ENCODE measurements at regions not wholly inside any gene's neighbourhood (a gene's known extent, or its start where the extent isn't known, plus 50 kb on each side); places are given as distances from the start of the nearest gene placed in this dataset.
"Not testable (repeated sequence)": the region's sequence is repeated elsewhere in the genome, so short reads cannot be mapped to it uniquely, and the experiment has no call there.

DNA sequence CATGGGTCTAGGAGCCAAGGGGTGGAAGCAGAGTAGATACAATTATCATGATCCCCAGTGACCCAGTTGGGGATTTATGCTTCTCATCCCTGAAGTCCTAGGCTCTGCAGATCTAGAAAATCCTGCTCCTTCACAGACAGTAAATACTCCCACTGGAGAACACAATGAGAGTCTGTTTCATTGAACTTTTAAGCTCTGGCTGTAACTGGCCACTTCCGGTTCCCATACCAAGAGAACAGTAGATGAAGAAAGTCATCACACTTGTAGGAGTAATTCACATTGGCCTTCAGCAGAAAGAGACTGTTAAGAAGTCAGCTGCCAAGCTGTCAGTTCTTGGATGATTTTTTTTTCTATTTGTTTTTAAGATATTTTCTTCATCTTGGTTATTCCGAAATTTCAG, 597.1 kb downstream of the ACTL7B start:
- Histone ChIP-seq H3K4me3 (ENCODE audit: low read depth, low read length, poor library complexity, severe bottlenecking) (no peak overlapping the region), H3K9me3 (ENCODE audit: low read length) (no peaks in the 10 kb centered on the region), H4K20me1 (ENCODE audit: insufficient read depth, low read length) (no peaks in the 10 kb centered on the region), H3K4me1 (ENCODE audit: insufficient read depth, low read length, severe bottlenecking) (no peaks in the 10 kb centered on the region), H3K4me2 (ENCODE audit: low read length) (no peak overlapping the region), H3K27ac (ENCODE audit: low read depth, low read length, poor library complexity, severe bottlenecking) (no peak overlapping the region), H2AFZ (ENCODE audit: low read length) (no peak overlapping the region), H3K36me3 (ENCODE audit: insufficient read depth, low read length) (no peaks in the 10 kb centered on the region), H3K9ac (ENCODE audit: low read length) (no peak overlapping the region), H3K79me2 (ENCODE audit: insufficient read depth, low read length) (no peaks in the 10 kb centered on the region), H3K27me3 (ENCODE audit: insufficient read depth, low read length) (no peaks in the 10 kb centered on the region), H3K9me2 (ENCODE audit: low read depth, low read length) (no peaks in the 10 kb centered on the region), H3F3A (ENCODE audit: insufficient read depth, low read length) (no peaks in the 10 kb centered on the region)
- TF ChIP-seq, protein P1, sequence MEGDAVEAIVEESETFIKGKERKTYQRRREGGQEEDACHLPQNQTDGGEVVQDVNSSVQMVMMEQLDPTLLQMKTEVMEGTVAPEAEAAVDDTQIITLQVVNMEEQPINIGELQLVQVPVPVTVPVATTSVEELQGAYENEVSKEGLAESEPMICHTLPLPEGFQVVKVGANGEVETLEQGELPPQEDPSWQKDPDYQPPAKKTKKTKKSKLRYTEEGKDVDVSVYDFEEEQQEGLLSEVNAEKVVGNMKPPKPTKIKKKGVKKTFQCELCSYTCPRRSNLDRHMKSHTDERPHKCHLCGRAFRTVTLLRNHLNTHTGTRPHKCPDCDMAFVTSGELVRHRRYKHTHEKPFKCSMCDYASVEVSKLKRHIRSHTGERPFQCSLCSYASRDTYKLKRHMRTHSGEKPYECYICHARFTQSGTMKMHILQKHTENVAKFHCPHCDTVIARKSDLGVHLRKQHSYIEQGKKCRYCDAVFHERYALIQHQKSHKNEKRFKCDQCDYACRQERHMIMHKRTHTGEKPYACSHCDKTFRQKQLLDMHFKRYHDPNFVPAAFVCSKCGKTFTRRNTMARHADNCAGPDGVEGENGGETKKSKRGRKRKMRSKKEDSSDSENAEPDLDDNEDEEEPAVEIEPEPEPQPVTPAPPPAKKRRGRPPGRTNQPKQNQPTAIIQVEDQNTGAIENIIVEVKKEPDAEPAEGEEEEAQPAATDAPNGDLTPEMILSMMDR (IDR thresholded peaks at IDR 0.05; ENCODE audit: low read length): no peak
- no peak for TF ChIP-seq EZH2 (IDR thresholded peaks at IDR 0.05; ENCODE audit: borderline replicate concordance, low read length)

DNA sequence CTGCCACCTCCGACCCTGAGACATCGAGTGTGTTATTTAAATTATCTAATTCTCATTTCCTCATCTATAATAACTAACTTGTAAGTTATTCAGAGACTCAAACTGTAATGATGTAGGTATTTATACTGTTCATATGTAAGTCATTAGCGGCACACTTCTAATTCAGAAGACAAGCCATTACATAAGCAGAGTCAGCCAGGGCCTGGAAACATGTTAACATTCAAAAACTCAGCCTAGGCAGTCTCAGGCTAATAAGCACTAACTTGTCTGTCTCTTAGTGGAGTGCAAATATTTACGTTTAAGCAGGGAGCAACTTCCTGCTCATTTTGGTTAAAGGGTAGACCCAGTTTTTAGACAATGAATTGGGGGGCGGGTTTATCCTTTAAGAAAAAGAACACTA, 598.4 kb downstream of the ACTL7B start:
- no peaks in the 10 kb centered on the region for H4K20me1 ChIP-seq (ENCODE audit: insufficient read depth, low read length)
- H3K27me3 ChIP-seq (ENCODE audit: insufficient read depth, low read length): no peaks in the 10 kb centered on the region
- no peak overlapping the region for H3K27ac ChIP-seq (ENCODE audit: low read depth, low read length, poor library complexity, severe bottlenecking)
- no peaks in the 10 kb centered on the region for H3F3A ChIP-seq (ENCODE audit: insufficient read depth, low read length)
- H3K9me2 ChIP-seq (ENCODE audit: low read depth, low read length): no peaks in the 10 kb centered on the region
- H3K36me3 ChIP-seq (ENCODE audit: insufficient read depth, low read length): no peaks in the 10 kb centered on the region
- no peak for TF ChIP-seq EZH2 (IDR thresholded peaks at IDR 0.05; ENCODE audit: borderline replicate concordance, low read length)
- TF ChIP-seq, protein P1 (IDR thresholded peaks at IDR 0.05; ENCODE audit: low read length): no peak
- no peaks in the 10 kb centered on the region for H3K9me3 ChIP-seq (ENCODE audit: low read length)
- H3K79me2 ChIP-seq (ENCODE audit: insufficient read depth, low read length): no peaks in the 10 kb centered on the region
- H3K4me3 ChIP-seq (ENCODE audit: low read depth, low read length, poor library complexity, severe bottlenecking): no peak overlapping the region
- H2AFZ ChIP-seq (ENCODE audit: low read length): no peak overlapping the region
- H3K9ac ChIP-seq (ENCODE audit: low read length): no peak overlapping the region
- no peak overlapping the region for H3K4me2 ChIP-seq (ENCODE audit: low read length)
- H3K4me1 ChIP-seq (ENCODE audit: insufficient read depth, low read length, severe bottlenecking): no peaks in the 10 kb centered on the region

DNA sequence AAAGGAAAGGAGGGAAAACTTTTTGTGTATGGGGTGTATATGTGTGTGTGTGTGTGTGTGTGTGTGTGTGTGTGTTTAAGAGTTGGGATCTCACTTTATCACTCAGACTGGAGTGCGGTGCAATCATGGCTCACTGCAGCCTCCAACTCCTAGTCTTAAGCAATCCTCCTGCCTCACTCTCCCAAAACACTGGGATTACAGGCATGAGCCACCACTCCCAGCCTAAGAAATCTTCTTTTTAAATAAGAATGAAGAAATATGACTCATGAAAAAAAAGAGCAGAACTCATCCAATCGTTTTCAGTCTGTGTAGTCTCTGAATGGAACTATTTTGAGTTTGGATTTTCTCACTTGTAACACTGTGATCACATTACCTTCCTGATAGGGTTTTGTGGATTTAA, 601.5 kb downstream of the ACTL7B start:
- no peak overlapping the region for H2AFZ ChIP-seq (ENCODE audit: low read length)
- H3K9me3 ChIP-seq (ENCODE audit: low read length): no peaks in the 10 kb centered on the region
- H3K9me2 ChIP-seq (ENCODE audit: low read depth, low read length): no peaks in the 10 kb centered on the region
- H3K4me1 ChIP-seq (ENCODE audit: insufficient read depth, low read length, severe bottlenecking): no peaks in the 10 kb centered on the region
- no peaks in the 10 kb centered on the region for H4K20me1 ChIP-seq (ENCODE audit: insufficient read depth, low read length)
- H3K27me3 ChIP-seq (ENCODE audit: insufficient read depth, low read length): no peaks in the 10 kb centered on the region
- no peaks in the 10 kb centered on the region for H3F3A ChIP-seq (ENCODE audit: insufficient read depth, low read length)
- H3K79me2 ChIP-seq (ENCODE audit: insufficient read depth, low read length): no peaks in the 10 kb centered on the region
- TF ChIP-seq EZH2 (IDR thresholded peaks at IDR 0.05; ENCODE audit: borderline replicate concordance, low read length): no peak
- TF ChIP-seq, protein P1 (IDR thresholded peaks at IDR 0.05; ENCODE audit: low read length): no peak
- H3K4me2 ChIP-seq (ENCODE audit: low read length): no peak overlapping the region
- H3K4me3 ChIP-seq (ENCODE audit: low read depth, low read length, poor library complexity, severe bottlenecking): no peak overlapping the region
- H3K9ac ChIP-seq (ENCODE audit: low read length): no peak overlapping the region
- H3K27ac ChIP-seq (ENCODE audit: low read depth, low read length, poor library complexity, severe bottlenecking): no peak overlapping the region
- H3K36me3 ChIP-seq (ENCODE audit: insufficient read depth, low read length): no peaks in the 10 kb centered on the region

DNA sequence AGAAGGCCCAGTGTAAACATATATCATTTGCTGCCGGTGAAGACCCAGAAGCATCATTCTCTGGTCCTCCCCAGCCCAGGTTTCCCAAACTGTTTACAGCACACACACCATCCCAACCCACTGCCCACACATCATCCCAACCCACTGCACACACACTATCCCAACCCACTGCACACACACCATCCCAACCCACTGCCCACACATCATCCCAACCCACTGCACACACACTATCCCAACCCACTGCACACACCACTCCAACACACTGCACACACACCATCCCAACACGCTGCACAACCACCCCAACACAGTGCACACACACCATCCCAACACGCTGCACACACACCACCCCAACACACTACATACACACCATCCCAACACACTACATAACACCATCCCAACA, 608.4 kb downstream of the ACTL7B start:
- H3K27me3 ChIP-seq (ENCODE audit: insufficient read depth, low read length); H3K79me2 ChIP-seq (ENCODE audit: insufficient read depth, low read length); H3K4me3 ChIP-seq (ENCODE audit: low read depth, low read length, poor library complexity, severe bottlenecking); H3K4me1 ChIP-seq (ENCODE audit: insufficient read depth, low read length, severe bottlenecking); H3K4me2 ChIP-seq (ENCODE audit: low read length); H3K36me3 ChIP-seq (ENCODE audit: insufficient read depth, low read length); H3K9me2 ChIP-seq (ENCODE audit: low read depth, low read length); H3K9ac ChIP-seq (ENCODE audit: low read length); H3K9me3 ChIP-seq (ENCODE audit: low read length); H3F3A ChIP-seq (ENCODE audit: insufficient read depth, low read length); H2AFZ ChIP-seq (ENCODE audit: low read length); H3K27ac ChIP-seq (ENCODE audit: low read depth, low read length, poor library complexity, severe bottlenecking); H4K20me1 ChIP-seq (ENCODE audit: insufficient read depth, low read length): not testable (repeated sequence)

Measured in OCI-LY1 (cell line).